A673 (cell line): ENCODE measurements at regions not wholly inside any gene's neighbourhood (a gene's known extent, or its start where the extent isn't known, plus 50 kb on each side); places are given as distances from the start of the nearest gene placed in this dataset.

ENCODE experiments used
- CTCF ChIP-seq: fragments of 300-800, 200-600 bp; sonication (generic); conservative IDR thresholded peaks from 2 replicates; pipeline ENCODE4 v1.5.1; 2017; ENCODE audit warnings: low read depth, mild to moderate bottlenecking, antibody characterized with exemption, low read length, moderate library complexity, mixed read lengths
- EZH2 ChIP-seq: fragments of 200-600 bp; sonication (generic); IDR thresholded peaks from 2 replicates; pipeline ENCODE4 v1.6.1; 2017; ENCODE audit warnings: borderline replicate concordance, low read depth, mild to moderate bottlenecking, mixed read lengths, antibody characterized with exemption, low read length; ENCODE audit not compliant: poor library complexity, severe bottlenecking

GRCh38 chr4:163865010-163865409 lies 370.5 kb downstream of the TMA16 start:
- no peak for TF ChIP-seq CTCF
- TF ChIP-seq EZH2: no peak
